SK-N-MC (cell line): ENCODE measurements at regions not wholly inside any gene's neighbourhood (a gene's known extent, or its start where the extent isn't known, plus 50 kb on each side); places are given as distances from the start of the nearest gene placed in this dataset.

Experiments
- EZH2 ChIP-seq: fragments of 200-600 bp; sonication (generic); IDR thresholded peaks from one replicate; pipeline ENCODE4 v1.6.1; 2017; ENCODE audit warnings: antibody characterized with exemption
- FOXP2 ChIP-seq: optimal IDR thresholded peaks from 2 replicates; pipeline ENCODE3; 2011; ENCODE audit warnings: mild to moderate bottlenecking, moderate library complexity; ENCODE audit not compliant: insufficient read depth; ENCODE audit errors: extremely low read length, control extremely low read depth
- POLR2AphosphoS5 ChIP-seq: IDR thresholded peaks from 2 replicates; pipeline ENCODE4 v1.6.1; 2012; ENCODE audit warnings: mild to moderate bottlenecking, low read depth, low read length, borderline replicate concordance

DNA sequence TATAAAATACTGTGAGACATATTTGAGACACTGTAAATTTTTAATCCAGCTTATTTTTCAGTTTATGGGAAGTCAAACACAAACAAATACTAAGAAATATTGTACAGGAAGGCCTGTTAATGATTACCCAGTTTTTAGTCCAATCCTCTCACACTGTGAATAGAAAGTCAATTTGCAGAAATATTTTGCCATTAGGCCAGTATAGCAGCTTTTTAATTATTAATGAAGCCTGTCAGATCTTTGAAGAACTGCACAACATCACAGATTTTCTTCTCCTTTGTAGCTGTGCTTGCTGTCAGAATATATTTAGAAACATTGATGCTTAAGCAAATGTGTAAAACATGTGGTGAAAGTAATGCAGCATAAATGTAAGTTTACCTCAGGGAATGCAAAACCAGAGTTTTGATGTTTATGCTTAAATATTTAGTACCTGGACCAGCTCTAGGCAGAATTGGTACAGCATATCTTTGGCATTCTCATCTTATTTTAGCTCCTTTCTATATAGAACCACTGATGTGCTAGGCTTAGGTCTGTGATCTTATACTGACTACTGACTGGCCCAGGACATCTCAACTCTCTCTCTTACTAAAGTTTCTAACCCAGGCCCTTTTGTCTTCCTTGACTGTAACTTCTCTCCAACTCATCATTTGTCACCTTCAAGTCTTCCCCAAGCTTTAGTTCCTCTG lies 230.8 kb upstream of the NAV3 start:
- TF ChIP-seq EZH2 = no peak
- TF ChIP-seq POLR2AphosphoS5 = no peak
- TF ChIP-seq FOXP2 = no peak
